ENCODE measurements at regions not wholly inside any gene's neighbourhood (a gene's known extent, or its start where the extent isn't known, plus 50 kb on each side); places are given as distances from the start of the nearest gene placed in this dataset.
"Not testable (repeated sequence)": the region's sequence is repeated elsewhere in the genome, so short reads cannot be mapped to it uniquely, and the experiment has no call there.

- no peak for DNase-seq
Observed at GRCh38 chr18:1581581-1581980, 676.9 kb downstream of the ADCYAP1 start.

GRCh38 chr18:1585881-1586488, 681.3 kb downstream of the ADCYAP1 start:
- DNase-seq: peak; percentile 26

GRCh38 chr18:1593091-1593490, 688.4 kb downstream of the ADCYAP1 start:
- no peak for DNase-seq

- no peak for DNase-seq
Observed at GRCh38 chr18:1595195-1595594, 690.5 kb downstream of the ADCYAP1 start.

- no peak for DNase-seq
Observed at GRCh38 chr18:1599196-1599595, 694.5 kb downstream of the ADCYAP1 start.

GRCh38 chr18:1604751-1605150, 700.1 kb downstream of the ADCYAP1 start:
- DNase-seq: no peak

GRCh38 chr18:1618364-1618763, 713.7 kb downstream of the ADCYAP1 start:
- DNase-seq: no peak

GRCh38 chr18:1619507-1619906, 714.8 kb downstream of the ADCYAP1 start:
- no peak for DNase-seq

GRCh38 chr18:1624612-1625011, 719.9 kb downstream of the ADCYAP1 start:
- no peak for DNase-seq

- no peak for DNase-seq
Observed at GRCh38 chr18:1627494-1627893, 722.8 kb downstream of the ADCYAP1 start.

- no peak for DNase-seq
Observed at GRCh38 chr18:1648712-1649111, 744.0 kb downstream of the ADCYAP1 start.

GRCh38 chr18:1652018-1652417, 747.3 kb downstream of the ADCYAP1 start:
- no peak for DNase-seq

GRCh38 chr18:1653873-1654272, 749.2 kb downstream of the ADCYAP1 start:
- DNase-seq: no peak

GRCh38 chr18:1657876-1658275, 753.2 kb downstream of the ADCYAP1 start:
- no peak for DNase-seq

- DNase-seq: no peak
Observed at GRCh38 chr18:1658908-1659566, 754.4 kb downstream of the ADCYAP1 start.

GRCh38 chr18:1663879-1664705, 759.4 kb downstream of the ADCYAP1 start:
- DNase-seq: no peak

- no peak for DNase-seq
Observed at GRCh38 chr18:1665079-1665478, 760.4 kb downstream of the ADCYAP1 start.

GRCh38 chr18:1668279-1668678, 763.6 kb downstream of the ADCYAP1 start:
- no peak for DNase-seq

- not testable (repeated sequence) for DNase-seq
Observed at GRCh38 chr18:1671710-1672109, 767.0 kb downstream of the ADCYAP1 start.

- no peak for DNase-seq
Observed at GRCh38 chr18:1676387-1676786, 771.7 kb downstream of the ADCYAP1 start.

- no peak for DNase-seq
Observed at GRCh38 chr18:1680108-1680507, 775.4 kb downstream of the ADCYAP1 start.

GRCh38 chr18:1691863-1692262, 787.2 kb downstream of the ADCYAP1 start:
- no peak for DNase-seq

GRCh38 chr18:1708006-1708405, 803.3 kb downstream of the ADCYAP1 start:
- no peak for DNase-seq

GRCh38 chr18:1710114-1710513, 805.4 kb downstream of the ADCYAP1 start:
- no peak for DNase-seq

All from retina (tissue), 1 donor.